Kidney (tissue), 13 donors: ENCODE measurements at regions not wholly inside any gene's neighbourhood (a gene's known extent, or its start where the extent isn't known, plus 50 kb on each side); places are given as distances from the start of the nearest gene placed in this dataset.
"Not testable (repeated sequence)": the region's sequence is repeated elsewhere in the genome, so short reads cannot be mapped to it uniquely, and the experiment has no call there.

ENCODE experiments used
- DNase-seq, 5 donors: peaks; one replicate each; pipeline ENCODE4 v3.0.0-alpha.2; 2013 to 2020
- FAIRE-seq: peaks from 2 replicates; lab custom pipeline; 2012; peaks lifted over from hg19 to GRCh38; lab: Jason Lieb, UNC
- H3K27ac ChIP-seq, 2 donors: one replicate each; pipeline ENCODE4 v1.7.0; 2013; ENCODE audit warnings: low read depth in 2 of 2, low read length in 2 of 2, inconsistent platforms in 1 of 2
- H3K27me3 ChIP-seq: one replicate; pipeline ENCODE4 v1.7.1; 2013; ENCODE audit warnings: low read length, inconsistent platforms; ENCODE audit not compliant: control insufficient read depth, insufficient read depth
- H3K36me3 ChIP-seq, 3 donors: one replicate each; pipeline versions ENCODE4 v1.7.0 to v1.7.1; 2013; ENCODE audit warnings: low read length in 3 of 3, control low read depth in 1 of 3, inconsistent platforms in 1 of 3; ENCODE audit not compliant: insufficient read depth in 3 of 3, control insufficient read depth in 2 of 3
- H3K4me1 ChIP-seq, 3 donors: one replicate each; pipeline versions ENCODE4 v1.7.0 to v1.7.1; 2013; ENCODE audit warnings: low read length in 3 of 3, inconsistent platforms in 1 of 3, low read depth in 1 of 3; ENCODE audit not compliant: control insufficient read depth in 2 of 3, insufficient read depth in 2 of 3
- H3K4me3 ChIP-seq, 3 donors: one replicate each; pipeline versions ENCODE4 v1.7.0 to v1.8.1; 2013; ENCODE audit warnings: low read length in 3 of 3, control low read depth in 1 of 3, inconsistent platforms in 1 of 3
- H3K9ac ChIP-seq, 3 donors: one replicate each; pipeline versions ENCODE4 v1.7.0 to v1.7.1; 2013; ENCODE audit warnings: low read length in 3 of 3, control low read depth in 1 of 3, inconsistent platforms in 1 of 3
- H3K9me3 ChIP-seq, 3 donors: one replicate each; pipeline versions ENCODE4 v1.7.0 to v1.7.1; 2013; ENCODE audit warnings: low read length in 3 of 3, control low read depth in 1 of 3, inconsistent platforms in 1 of 3; ENCODE audit not compliant: control insufficient read depth in 2 of 3, insufficient read depth in 1 of 3
- intact Hi-C: fragments of 100-400 bp; cut with DNase I; formaldehyde crosslinking; loops from one replicate; pipeline ENCODE4 v1.11.1; 2022
- TF ChIP-seq, protein P1 (sequence below): IDR thresholded peaks from 3 replicates; pipeline ENCODE4 v1.5.1; 2012; ENCODE audit warnings: mild to moderate bottlenecking, moderate library complexity, borderline replicate concordance; ENCODE audit not compliant: insufficient read depth; ENCODE audit errors: extremely low read depth
- donor health status: control.
- donor health status: control.
- donor health status: control.
- donor health status: control.
- donor health status: control.
- donor health status: DM: yes; HTN: yes; CAD: no.
- donor health status: Normal renal cell carcinoma (clear cell type).

DNA sequence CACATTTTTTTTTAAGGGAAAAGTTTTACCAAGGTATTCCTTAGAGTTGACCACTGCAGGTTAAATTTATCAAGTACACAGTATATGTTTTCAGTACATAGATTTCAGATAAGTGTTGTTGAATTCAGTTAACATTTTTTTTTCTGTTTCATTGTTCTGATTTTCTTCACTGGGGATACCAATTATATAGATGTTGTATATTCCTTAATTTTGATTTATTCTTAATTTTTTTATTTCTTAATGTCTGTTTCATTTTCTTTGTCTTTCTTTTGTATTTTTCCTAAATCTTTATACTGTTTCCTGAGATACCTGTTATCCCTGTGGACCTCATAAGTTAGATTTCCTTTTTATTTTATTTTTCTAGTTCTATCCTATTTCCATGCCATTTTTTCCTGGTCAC is 234.8 kb downstream of the TTC6 start:
- FAIRE-seq = no peak
- no peak overlapping the region for H3K9ac ChIP-seq
- intact Hi-C loops = no loop called here

DNA sequence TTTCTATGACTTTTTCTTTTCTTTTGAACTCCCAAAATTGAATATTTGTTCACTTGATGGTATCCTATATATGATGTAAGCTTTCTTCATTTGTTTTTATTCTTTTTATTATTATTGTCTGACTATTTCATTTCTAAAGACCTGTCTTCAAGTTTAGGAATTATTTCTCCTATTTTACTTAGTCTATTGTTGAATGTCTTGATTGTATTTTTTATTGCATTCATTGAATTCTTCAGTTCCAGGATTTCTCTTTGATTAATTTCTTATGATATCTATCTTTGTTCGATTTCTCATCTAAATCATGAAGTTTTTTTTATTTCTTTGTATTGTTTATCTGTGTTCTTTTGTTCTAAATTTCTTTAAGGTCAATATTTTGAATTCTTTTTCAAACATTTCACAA is 238.8 kb downstream of the TTC6 start:
- intact Hi-C loops = no loop called here

More for the DNA sequence above, 234.8 kb downstream of the TTC6 start:
- Histone ChIP-seq H3K4me3 (no peak overlapping the region), H3K4me1 (no peaks in the 10 kb centered on the region), H3K36me3 (no peaks in the 10 kb centered on the region), H3K27me3 (no peaks in the 10 kb centered on the region), H3K27ac (no peak overlapping the region), H3K9me3 (peaks cover 0 to 12% (median 7%) of the 10 kb centered on the region in 3 donors)
- TF ChIP-seq, protein P1, sequence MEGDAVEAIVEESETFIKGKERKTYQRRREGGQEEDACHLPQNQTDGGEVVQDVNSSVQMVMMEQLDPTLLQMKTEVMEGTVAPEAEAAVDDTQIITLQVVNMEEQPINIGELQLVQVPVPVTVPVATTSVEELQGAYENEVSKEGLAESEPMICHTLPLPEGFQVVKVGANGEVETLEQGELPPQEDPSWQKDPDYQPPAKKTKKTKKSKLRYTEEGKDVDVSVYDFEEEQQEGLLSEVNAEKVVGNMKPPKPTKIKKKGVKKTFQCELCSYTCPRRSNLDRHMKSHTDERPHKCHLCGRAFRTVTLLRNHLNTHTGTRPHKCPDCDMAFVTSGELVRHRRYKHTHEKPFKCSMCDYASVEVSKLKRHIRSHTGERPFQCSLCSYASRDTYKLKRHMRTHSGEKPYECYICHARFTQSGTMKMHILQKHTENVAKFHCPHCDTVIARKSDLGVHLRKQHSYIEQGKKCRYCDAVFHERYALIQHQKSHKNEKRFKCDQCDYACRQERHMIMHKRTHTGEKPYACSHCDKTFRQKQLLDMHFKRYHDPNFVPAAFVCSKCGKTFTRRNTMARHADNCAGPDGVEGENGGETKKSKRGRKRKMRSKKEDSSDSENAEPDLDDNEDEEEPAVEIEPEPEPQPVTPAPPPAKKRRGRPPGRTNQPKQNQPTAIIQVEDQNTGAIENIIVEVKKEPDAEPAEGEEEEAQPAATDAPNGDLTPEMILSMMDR = no peak
- no peak for DNase-seq

DNA sequence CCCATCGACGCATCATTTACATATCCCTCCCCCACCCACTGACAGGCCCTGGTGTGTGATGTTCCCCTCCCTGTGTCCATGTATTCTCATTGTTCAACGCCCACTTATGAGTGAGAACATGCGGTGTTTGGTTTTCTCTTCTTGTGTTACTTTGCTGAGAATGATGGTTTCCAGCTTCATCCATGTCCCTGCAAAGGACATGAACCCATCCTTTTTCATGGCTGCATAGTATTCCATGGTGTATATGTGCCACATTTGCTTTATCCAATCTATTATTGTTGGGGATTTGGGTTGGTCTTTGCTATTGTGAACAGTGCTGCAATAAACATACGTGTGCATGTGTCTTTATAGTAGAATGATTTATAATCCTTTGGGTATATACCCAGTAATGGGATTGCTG is 243.3 kb downstream of the TTC6 start:
- H3K27ac ChIP-seq, H3K9ac ChIP-seq, H3K4me3 ChIP-seq, H3K36me3 ChIP-seq, H3K4me1 ChIP-seq, intact Hi-C loops, H3K27me3 ChIP-seq, FAIRE-seq, DNase-seq: not testable (repeated sequence)
- H3K9me3 ChIP-seq = peaks cover 0 to 11% (median 5%) of the 10 kb centered on the region in 3 donors

More for the DNA sequence above, 238.8 kb downstream of the TTC6 start:
- no peak for DNase-seq
- H3K36me3 ChIP-seq = no peaks in the 10 kb centered on the region
- H3K27me3 ChIP-seq = no peaks in the 10 kb centered on the region
- TF ChIP-seq, protein P1 = no peak
- no peak overlapping the region for H3K4me3 ChIP-seq
- peaks cover 0 to 15% (median 7%) of the 10 kb centered on the region in 3 donors for H3K9me3 ChIP-seq
- no peak for FAIRE-seq
- H3K27ac ChIP-seq = no peak overlapping the region
- no peaks in the 10 kb centered on the region for H3K4me1 ChIP-seq
- no peak overlapping the region for H3K9ac ChIP-seq

DNA sequence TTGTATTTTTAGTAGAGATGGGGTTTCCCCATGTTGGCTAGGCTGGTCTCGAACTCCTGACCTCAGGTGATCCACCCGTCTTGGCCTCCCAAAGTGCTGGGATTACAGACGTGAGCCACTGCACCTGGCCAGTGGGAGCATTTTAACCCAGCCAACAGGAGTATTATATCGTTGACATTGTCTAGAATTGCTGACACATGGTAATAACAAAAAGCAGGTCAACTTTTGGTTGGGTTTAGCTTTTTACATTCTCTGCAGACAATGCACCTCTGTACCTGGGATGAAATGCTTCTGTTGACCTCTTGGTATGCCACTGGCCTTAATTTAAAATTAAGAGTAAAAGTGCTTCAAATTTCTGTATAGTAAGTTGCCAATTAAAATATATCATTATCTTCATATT is 245.6 kb downstream of the TTC6 start:
- H3K27me3 ChIP-seq, H3K4me3 ChIP-seq, intact Hi-C loops, DNase-seq, H3K9me3 ChIP-seq, H3K36me3 ChIP-seq, H3K27ac ChIP-seq, FAIRE-seq, H3K9ac ChIP-seq, H3K4me1 ChIP-seq: not testable (repeated sequence)
